ENCODE measurements at regions not wholly inside any gene's neighbourhood (a gene's known extent, or its start where the extent isn't known, plus 50 kb on each side); places are given as distances from the start of the nearest gene placed in this dataset.

DNA sequence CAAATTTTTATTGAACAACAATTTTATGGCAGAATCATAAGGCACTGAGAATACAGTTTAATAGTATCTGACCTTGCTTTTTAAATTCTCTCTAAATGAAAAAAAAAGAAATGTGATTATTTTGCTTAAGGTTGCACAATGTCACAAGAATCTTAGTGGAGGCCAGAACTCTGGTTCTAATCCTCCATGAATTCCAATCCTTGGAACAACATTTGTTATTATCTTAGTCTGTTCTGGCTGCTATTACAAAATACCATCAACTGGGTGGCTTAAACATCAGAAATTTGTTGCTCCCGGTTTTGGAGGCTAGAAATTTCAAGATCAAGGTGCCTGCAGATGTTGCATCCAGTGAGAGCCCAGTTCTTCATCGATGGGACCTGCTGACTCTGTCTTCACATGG is 158.2 kb upstream of the POM121L12 start:
- no peak for DNase-seq

DNA sequence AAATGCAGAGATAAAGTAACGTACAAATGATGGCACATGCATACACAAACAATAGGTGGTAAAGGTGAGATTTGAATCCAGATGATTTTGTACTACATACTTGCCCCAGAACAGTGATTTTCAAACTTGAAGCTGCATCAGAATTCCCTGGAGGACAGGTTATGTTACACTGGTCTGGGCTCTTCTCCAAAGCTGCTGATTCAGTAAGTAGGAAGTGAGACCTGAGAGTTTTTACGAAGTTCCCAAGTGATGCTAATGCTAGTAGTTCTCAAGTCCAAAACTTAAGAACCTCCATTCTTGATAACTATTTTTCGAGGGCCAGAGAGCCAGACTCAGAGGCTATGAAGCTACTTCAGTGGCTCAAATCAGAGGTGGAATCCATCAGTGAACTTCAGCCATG is 159.0 kb upstream of the POM121L12 start:
- DNase-seq = no peak

DNA sequence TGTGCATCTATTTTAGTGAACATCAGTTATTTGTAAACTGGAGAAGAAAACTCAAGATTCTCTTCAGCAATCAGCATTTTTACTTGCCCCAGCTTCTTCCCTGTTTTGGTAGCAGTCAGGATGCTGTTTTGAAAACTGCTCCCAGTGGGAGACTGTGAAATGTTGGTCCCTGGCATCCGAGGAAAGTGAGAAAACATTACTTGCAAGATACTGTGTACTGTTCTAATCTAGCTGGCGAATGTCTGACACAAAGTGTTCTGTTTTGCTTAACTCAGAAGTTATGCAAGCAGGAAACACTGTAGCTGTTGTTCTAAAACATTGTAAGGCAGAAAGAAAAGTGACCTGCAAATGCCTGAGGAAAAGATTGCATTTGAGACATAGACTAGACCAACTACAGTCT is 171.8 kb upstream of the POM121L12 start:
- no peak for DNase-seq

DNA sequence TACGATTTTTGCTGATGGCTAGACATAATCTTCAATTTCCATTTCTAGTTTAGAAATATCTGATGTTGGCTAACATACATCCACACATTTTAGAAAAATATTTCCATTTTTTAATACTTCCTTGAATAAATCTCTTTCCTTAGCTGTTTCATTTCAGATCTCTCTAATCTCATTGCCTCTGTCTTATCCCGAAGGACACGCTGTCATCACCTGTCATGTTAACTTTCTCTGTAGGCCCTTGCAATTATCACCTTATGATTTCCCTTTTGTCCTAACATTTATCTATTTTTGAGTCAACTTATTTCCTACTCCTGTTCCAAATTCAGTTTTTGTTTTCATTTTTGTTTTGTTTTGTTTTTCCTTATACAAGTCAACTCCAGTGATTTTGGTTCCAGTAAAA is 173.1 kb upstream of the POM121L12 start:
- DNase-seq = no peak

DNA sequence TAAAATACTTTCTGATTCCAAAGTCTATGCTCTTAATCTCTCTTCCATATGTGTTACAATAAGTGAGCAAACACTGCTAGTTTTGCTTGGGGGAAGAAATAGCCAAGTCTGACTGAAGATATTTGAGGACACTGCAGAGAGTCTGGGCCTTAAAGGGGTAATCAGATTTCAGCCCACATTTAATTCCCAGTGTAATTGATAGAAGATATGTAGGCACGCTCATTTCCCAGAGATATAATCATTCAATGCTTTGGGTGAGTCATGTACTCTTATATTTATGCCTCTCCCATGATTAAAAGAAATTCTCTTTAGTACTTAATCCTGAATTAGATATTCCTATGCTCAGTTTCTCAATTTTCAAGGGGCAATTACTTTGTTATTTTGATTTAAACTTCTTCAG is 178.1 kb upstream of the POM121L12 start:
- no peak for DNase-seq

DNA sequence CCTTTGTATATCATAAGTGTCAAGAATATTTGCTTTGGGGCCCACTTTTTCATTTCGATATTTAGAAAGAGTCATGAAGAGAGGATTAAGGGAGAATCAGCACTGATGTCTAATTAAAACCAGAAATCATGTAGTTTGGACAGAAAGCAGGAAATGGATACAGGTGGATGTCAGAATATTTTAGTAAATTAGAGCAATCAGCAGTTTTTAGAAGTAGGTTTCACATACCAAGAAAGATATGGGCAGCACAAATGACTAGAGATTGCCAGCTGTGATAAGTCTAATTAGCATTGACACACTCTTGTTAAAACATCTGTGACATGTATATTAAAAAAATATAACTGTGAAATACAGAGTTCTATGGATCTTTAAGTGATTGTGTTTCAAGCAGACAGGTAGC is 180.8 kb upstream of the POM121L12 start:
- DNase-seq = no peak

DNA sequence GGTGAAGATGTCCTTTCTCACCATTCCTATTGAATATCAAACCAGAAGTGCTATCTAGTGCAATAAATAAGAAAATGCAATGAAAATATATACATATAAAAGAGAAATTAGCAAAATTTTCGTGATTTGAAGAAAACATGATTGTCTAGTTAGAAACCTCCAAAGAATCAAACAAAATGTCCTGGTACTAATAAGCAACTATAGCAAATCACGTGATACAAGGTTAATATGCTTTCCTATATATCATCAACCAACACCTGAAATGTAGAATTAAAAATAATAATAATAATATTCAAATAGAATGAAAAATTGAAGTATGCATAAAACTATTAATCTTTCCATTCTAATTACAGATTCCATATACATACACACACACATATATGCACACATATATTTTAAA is 183.9 kb upstream of the POM121L12 start:
- no peak for DNase-seq

DNA sequence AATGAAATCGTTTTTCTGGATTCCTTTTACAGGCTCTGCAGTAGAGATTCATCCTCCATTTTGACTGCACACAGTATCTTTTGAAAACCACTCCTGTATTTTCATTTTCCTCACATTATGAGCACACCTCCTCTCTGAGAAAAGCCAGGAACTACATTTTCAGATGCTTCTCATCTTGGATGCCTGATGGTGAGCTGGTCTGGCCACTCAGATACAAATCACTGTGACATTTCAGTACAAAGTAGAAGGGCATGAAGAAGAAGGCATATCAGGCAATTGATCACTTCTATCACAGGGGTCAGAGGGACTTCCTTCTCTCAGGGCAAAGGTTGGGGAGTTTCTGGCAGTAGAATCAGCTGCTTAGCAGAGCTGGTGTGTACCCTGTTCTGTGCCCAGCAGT is 192.0 kb upstream of the POM121L12 start:
- DNase-seq = no peak

DNA sequence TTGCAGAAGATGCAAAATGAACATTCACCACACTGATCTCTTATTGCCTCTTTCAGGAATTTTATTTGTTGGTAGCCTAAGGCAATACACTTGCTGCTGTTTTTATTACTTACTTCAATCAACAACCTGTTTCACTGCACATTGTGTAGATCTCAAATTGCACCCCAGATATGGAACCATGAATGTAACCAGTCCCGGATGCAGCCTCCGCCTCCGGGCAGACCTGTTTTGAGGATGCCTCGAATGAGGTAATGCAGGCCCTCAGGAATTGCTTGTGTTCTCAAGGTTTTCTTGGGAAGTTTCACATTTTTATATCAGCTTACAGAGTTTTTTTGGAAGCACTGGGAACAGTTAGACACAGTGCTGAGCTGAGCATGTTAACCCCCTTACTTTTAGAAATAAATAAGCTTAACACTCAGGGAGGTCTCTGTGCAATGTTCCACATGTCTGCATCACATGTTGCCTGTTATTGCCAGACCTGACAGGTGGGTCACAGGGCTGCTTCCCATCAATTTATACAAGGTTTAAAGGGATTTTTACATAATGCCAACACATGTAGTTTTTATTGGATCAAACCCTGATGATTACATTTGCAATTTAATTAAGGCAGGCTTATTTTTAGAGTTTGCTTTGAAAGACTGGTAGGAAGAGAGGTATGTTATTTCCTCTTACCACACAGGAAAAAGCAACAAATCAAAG is 193.1 kb upstream of the POM121L12 start:
- no peak for DNase-seq

DNA sequence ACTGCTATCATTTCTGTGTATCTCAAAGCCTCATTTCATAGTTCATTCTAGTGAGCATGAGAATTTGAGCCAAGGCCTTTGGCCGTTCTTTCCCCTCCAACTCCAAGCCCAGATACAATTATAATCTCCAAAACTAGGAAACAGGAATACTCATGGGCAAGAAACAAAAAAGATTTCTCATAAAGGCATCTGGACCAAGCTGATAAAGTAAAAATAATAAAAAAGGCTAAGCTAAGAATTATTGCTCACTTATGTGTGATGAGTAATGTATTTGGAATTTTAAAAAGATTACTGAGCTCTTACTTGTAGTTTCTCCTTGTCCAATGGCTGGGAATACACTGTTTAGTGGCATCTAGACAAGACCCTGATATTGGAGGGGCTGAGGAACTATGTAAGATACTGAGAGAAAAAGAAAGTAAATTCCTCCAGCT is 196.4 kb upstream of the POM121L12 start:
- DNase-seq = no peak

DNA sequence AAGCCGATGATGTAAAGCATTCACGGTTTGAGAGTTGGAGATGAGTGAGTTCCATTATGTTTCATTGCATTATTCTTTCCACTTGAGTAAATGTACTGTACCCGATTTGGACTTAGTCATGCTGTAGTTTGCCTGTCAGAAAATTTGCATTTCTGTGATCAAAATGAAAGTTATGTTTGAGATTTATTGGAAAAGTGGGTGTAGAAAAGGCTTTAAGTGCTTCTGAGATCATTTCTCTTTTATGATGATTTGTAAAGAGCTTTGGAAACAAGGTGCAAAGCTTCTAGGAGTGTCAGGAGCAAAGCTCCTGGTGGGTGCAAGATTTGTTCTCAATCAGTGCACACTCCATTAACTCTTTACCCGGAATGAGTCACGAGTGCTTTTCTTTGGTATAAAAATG is 204.1 kb upstream of the POM121L12 start:
- DNase-seq = no peak

DNA sequence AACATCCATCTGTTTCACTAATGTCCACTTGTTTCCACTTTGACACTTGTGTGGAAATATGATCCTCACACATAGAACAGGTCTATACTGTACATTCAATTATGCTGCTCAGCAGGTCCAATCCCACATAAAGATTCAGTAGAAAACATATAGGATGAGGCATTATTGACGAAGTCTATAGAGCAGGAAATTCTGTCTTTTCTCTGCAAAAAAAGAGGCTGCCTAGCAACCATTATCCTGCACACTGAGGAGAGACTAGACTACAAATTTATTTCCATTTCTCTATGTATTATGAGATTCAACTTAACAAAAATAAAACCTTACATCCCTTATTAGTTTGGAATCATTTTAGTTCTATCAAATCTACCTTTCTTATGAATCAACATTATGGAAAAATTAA is 204.6 kb upstream of the POM121L12 start:
- DNase-seq = no peak

DNA sequence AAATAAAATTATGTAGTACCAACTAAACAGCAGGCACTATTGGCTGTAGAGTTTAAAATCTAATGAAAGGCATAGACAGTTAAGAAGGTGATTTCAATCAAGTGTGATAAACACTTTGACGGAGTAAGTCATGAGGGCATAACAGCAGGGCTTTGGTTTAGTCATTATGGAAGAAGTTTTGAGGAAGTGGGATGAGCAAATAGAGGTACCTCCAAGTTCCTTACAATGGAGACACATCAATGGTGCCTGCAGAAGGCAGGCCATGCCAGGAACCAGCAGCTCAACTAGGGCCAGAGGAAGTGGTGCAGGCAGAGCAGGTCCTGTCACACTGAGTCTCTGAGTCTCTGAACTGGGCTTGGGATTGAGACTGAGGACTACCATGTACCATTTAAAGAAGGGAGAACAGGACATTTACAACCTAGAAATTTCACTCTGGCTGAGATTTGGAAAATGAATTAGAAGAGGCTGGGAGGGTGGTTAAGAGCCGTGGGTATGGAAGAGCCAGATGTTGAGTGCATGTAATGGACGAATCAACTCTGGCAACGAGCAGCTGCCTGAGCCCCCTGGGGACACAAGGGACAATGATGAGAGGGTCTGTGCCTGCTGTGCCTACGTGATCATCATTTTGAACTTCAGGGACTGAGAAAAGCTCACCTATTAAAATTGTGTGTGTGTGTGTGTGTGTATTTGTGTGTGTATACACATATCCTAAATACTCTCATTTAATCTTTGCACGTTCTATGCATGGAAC is 208.7 kb upstream of the POM121L12 start:
- DNase-seq = no peak

DNA sequence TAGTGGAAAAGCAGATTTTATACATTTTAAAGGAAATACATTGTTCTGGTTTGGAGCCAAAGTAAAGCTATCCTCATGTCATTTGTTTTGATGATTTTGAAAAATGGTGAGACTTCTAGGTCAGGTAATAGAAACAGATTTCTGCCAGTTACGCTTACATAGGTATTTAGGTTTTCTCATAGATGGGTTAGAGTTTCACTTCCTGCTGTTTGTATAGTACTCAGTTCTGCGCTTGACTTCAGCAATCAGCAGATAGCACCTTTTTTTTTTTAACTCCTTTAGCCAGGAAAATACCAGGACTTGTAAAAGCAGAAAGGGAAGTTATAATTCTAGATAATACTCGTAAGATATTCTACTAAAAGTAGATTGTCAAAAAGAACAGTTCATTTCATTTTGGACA is 209.8 kb upstream of the POM121L12 start:
- no peak for DNase-seq

DNA sequence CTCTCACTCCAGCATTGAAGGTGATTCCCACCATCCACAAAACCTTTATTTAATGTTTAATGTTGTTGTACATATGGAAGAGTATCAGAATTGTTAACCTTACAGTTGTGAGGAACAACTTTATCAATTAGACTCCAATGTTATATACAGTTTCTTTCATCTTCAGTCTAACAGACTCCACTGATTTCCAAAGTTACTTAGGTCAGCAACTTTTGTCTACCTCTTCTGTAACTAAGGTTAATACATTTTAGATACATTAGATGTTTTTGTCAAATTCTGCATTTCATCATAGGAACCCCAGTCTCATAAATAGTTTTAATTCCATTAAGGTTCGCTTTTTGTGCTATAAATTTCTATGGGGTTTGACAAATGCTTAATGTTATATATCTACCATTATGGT is 223.9 kb upstream of the POM121L12 start:
- DNase-seq = no peak

DNA sequence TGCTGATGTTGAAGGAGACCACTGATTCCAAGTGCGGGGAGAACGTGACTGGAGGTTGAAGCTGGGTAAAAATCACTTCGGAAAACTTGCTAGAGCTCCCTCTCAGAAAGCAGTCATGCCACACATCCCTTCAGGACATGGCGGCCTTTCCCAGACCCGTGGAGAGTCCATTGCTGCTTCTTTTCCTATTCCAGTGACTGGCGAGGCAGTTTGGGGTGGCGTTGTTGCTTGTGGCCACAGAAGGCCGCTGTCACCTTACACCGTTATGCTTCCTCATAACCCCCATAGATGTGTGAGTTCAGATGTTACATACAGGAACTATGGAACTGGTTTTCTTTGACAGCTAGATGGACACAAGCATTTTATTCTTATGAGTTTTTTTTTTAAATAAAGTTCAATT is 235.6 kb upstream of the POM121L12 start:
- no peak for DNase-seq

DNA sequence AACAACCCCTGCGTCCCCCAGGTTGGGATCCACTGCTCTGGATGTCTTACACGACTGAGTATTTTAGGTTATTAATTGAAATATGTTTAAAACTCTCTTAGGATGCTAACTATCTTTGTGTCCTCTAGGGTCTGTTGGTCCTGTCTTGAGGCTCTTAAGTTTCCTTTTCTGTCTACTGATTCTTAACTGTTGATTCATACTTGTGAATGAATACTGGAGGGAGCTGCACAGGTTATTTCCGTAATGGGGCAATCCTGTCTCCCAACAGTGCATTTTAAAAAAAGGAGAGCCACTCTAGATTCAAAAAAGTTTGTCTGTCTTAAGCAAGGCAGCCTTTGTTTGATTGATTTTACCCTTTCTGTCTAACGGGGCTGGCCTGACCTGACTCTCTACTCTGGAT is 237.6 kb upstream of the POM121L12 start:
- no peak for DNase-seq

DNA sequence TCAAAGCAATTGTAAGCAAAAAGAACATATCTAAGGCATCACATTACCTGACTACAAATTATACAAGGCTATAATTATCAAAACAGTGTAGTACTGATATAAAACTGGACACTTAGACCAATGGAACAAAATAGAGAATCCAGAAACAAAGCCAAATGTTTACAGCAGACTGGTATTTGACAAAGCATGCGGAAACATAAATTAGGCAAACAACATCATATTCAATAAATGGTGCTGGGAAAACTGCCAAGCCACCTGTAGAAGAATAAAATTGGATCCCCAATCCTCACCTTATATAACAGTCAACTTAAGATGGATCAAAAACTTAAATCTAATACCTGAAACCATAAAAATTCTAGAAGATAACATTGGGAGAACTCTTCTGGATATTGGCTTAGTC is 240.8 kb upstream of the POM121L12 start:
- DNase-seq = no peak

DNA sequence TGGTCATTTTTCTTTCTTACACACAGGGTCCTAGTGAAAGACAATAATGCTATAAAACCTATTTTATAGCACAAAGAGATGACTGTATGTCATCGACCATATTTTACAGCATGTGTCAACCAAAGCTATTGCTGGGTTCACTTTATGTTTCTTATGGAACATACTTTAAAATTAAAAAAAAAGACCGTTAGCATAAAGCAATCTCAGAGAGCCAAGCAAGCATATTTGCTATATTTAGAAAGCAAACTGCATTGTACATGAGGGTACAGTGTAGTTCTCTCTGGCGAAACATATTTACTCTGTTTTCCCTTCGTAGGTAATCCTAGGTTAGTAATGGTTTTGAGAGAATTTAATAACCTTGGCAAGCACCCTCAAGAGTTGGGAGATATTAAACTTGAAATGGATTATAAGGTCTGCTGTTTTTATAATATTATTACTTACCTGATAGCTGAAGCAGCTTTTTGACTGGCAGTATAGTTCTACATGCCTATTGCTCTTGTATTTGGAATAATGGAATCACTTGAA is 244.2 kb upstream of the POM121L12 start:
- DNase-seq = no peak

DNA sequence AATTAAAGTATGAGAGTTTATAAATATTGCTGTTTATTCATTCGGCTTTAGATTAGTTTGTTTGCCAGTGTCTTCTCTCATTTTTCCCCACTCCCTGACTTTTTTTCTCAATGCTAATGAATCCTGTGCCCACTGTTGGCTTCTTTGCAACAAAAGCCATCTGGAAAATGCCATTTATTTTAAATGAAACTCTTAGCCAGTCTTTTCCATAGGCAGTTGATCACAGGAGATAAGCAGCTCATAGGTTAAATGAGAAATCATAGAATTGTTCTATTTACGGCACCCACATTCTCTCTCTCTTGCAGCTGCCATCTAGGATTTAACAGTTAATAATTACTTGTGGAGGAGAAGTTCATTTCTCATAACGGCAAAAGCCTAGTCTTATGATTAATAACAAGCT is 249.3 kb upstream of the POM121L12 start:
- DNase-seq = no peak

DNA sequence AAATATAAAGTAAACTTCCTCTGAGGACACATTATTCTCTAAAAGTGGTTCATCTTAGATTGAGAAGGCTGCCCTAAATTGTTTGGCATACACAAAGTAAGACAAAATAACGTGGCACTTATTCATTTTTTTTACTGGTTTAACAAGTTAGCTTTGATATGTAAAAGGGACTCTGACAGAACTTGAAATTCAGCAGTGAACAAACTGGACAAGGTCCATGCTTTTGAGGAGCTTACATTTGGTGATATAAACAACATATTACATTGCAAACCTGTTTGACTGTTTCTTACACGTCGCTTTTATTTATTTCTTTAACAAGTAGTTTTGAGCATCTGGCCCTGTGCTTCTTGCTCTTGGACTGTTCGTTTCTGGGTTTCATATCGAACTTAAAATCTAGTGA is 253.1 kb upstream of the POM121L12 start:
- DNase-seq = no peak

DNA sequence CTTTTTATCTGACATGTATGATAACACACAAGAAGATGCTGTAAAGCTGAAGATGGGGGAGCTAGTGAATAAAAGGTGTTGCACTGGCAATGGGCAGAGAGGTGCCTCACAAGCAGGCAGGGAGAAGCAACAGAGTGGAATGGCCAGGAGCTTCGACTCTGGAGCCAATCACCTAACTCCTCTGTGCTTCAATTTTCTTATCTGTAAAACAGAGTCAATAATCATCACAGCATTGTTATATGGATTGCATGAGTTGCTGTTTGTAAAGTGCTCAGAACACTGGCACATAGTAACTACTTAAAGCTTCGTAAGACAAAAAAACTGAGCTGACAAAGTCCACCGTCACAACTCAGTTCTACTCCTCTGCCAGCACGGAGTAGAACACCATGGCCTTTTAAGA is 254.2 kb upstream of the POM121L12 start:
- no peak for DNase-seq

DNA sequence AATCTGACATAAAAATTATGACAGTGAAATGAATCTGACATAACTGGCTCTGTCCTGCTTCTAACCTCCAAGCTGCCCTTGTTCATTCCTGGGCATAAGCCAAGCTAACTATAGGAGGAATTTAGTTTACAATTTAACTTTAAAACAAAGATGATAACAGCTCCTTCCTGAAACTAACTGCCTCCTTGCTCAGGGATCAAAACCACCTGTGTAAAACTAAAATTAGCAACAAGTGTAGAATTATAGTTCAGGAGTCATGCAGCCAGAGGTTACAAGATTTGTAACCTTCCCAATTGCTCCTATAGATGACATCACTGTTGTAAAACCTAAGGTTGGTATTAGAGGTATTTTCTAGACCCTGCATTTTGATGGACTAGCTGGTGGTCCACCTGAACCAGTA is 256.4 kb upstream of the POM121L12 start:
- DNase-seq = no peak

DNA sequence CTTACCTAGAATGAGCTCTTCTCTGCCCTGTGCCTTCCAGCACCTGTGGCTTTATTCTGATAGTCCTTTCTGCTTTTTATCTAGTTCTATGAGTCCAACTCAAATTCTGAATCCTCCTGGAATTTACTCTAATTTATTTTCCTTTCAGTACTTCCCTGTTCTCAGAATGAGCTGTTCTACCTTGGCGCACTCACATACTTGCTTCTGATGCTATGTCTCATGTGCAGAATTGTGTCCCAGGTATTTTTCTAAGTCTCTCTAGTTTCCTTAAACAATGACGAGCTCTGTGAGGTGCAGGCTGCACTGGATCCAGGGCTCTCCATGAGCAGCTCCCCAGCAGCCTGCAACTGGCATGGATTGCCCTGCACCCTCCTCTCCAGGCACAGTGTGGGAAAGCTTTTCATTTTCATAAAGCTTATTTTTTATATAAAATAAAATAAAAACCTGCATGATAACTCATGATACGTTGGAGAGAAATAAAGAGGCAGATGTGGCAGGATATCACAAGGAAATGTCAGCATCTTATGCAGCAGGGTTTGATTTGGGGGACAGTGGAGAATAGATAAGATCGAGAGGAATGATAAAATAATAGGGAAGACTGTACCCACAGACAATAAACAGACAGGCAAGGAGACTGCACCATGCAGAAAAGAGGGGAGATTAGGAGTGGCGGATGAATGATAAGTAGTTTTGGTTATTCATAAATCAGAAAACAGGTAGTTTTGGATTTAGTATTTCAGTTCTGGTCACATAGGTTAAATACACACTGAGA is 258.2 kb upstream of the POM121L12 start:
- no peak for DNase-seq
